ENCODE measurements at regions not wholly inside any gene's neighbourhood (a gene's known extent, or its start where the extent isn't known, plus 50 kb on each side); places are given as distances from the start of the nearest gene placed in this dataset.

GRCh38 chr20:57025666-57026224, 240.7 kb downstream of the BMP7 start:
- DNase-seq (ENCODE audit: low read depth in 3 of 3) = no peak

- DNase-seq (ENCODE audit: low read depth in 3 of 3) = no peak
Observed at GRCh38 chr20:57027777-57028176, 238.7 kb downstream of the BMP7 start.

- no peak for DNase-seq (ENCODE audit: low read depth in 3 of 3)
Observed at GRCh38 chr20:57030611-57031600, 235.5 kb downstream of the BMP7 start.

GRCh38 chr20:57031867-57032355, 234.5 kb downstream of the BMP7 start:
- DNase-seq (ENCODE audit: low read depth in 3 of 3) = no peak

- DNase-seq (ENCODE audit: low read depth in 3 of 3) = no peak
Observed at GRCh38 chr20:57032847-57033246, 233.6 kb downstream of the BMP7 start.

- no peak for DNase-seq (ENCODE audit: low read depth in 3 of 3)
Observed at GRCh38 chr20:57034001-57034400, 232.4 kb downstream of the BMP7 start.

GRCh38 chr20:57037689-57038088, 228.8 kb downstream of the BMP7 start:
- no peak for DNase-seq (ENCODE audit: low read depth in 3 of 3)

GRCh38 chr20:57038608-57039440, 227.6 kb downstream of the BMP7 start:
- no peak for DNase-seq (ENCODE audit: low read depth in 3 of 3)

GRCh38 chr20:57040466-57040865, 226.0 kb downstream of the BMP7 start:
- no peak for DNase-seq (ENCODE audit: low read depth in 3 of 3)

- no peak for DNase-seq (ENCODE audit: low read depth in 3 of 3)
Observed at GRCh38 chr20:57040924-57041323, 225.5 kb downstream of the BMP7 start.

- no peak for DNase-seq (ENCODE audit: low read depth in 3 of 3)
Observed at GRCh38 chr20:57043091-57043490, 223.3 kb downstream of the BMP7 start.

GRCh38 chr20:57043669-57044268, 222.7 kb downstream of the BMP7 start:
- no peak for DNase-seq (ENCODE audit: low read depth in 3 of 3)

GRCh38 chr20:57047281-57048026, 219.0 kb downstream of the BMP7 start:
- no peak for DNase-seq (ENCODE audit: low read depth in 3 of 3)

- DNase-seq (ENCODE audit: low read depth in 3 of 3) = peak in 1 of 3 experiments; percentile 19
Observed at GRCh38 chr20:57048027-57048869, 218.2 kb downstream of the BMP7 start.

GRCh38 chr20:57049296-57049695, 217.1 kb downstream of the BMP7 start:
- DNase-seq (ENCODE audit: low read depth in 3 of 3) = no peak

- DNase-seq (ENCODE audit: low read depth in 3 of 3) = no peak
Observed at GRCh38 chr20:57051096-57051495, 215.3 kb downstream of the BMP7 start.

- no peak for DNase-seq (ENCODE audit: low read depth in 3 of 3)
Observed at GRCh38 chr20:57053067-57053466, 213.4 kb downstream of the BMP7 start.

GRCh38 chr20:57053793-57054552, 212.5 kb downstream of the BMP7 start:
- no peak for DNase-seq (ENCODE audit: low read depth in 3 of 3)

GRCh38 chr20:57055345-57055744, 211.1 kb downstream of the BMP7 start:
- DNase-seq (ENCODE audit: low read depth in 3 of 3) = no peak
